SK-N-SH (cell line): ENCODE measurements at regions not wholly inside any gene's neighbourhood (a gene's known extent, or its start where the extent isn't known, plus 50 kb on each side); places are given as distances from the start of the nearest gene placed in this dataset.

ENCODE experiments used
- CTCF ChIA-PET: fragments of 300-600, 350-600 bp; formaldehyde crosslinking; extraction: SDS; loops from one replicate; lab custom pipeline; 2021; lab: Yijun Ruan, JAX
- POLR2A ChIA-PET: fragments of 350-600 bp; sonication (Branson Sonifier 250); formaldehyde crosslinking; extraction: SDS; loops from one replicate; lab custom pipeline; 2020; ENCODE audit warnings: antibody characterized with exemption, inconsistent platforms; lab: Yijun Ruan, JAX
- DNase-seq: peaks from one replicate; pipeline ENCODE4 v3.0.0; 2012
- H2AFZ ChIP-seq: fragments of 200-600 bp; sonication (generic); 2 replicates; pipeline ENCODE4 v1.8.1; 2016; ENCODE audit warnings: antibody characterized with exemption, mild to moderate bottlenecking, low read depth
- H3F3A ChIP-seq: fragments of 200-600 bp; sonication (generic); replicated peaks from 2 replicates; pipeline ENCODE3; 2016; ENCODE audit warnings: antibody characterized with exemption, mild to moderate bottlenecking; ENCODE audit not compliant: insufficient read depth
- H3K27ac ChIP-seq, 2 experiments: fragments of 200-500 bp in 1 of 2; fragments of 200-600 bp in 1 of 2; sonication (Bioruptor generic) in 1 of 2; sonication (generic), shearing (Covaris generic) in 1 of 2; 2 replicates each; pipeline versions ENCODE4 v1.5.1 to v1.6.1; 2014 to 2016; ENCODE audit warnings: low read depth in 2 of 2, inconsistent platforms in 1 of 2, low read length in 1 of 2, mild to moderate bottlenecking in 1 of 2, mixed read lengths in 1 of 2
- H3K27me3 ChIP-seq: fragments of 200-600 bp; sonication (generic), shearing (Covaris generic); 2 replicates; pipeline ENCODE4 v1.6.1; 2016; ENCODE audit warnings: mixed run types; ENCODE audit not compliant: insufficient read depth
- H3K36me3 ChIP-seq, 2 experiments: fragments of 200-500 bp in 1 of 2; fragments of 200-600 bp in 1 of 2; sonication (Bioruptor generic) in 1 of 2; sonication (generic) in 1 of 2; replicated peaks in 1 of 2; 2 replicates each; pipeline versions ENCODE3 to v1.5.1; 2014 to 2016; ENCODE audit warnings: low read length in 1 of 2, mild to moderate bottlenecking in 1 of 2; ENCODE audit not compliant: insufficient read depth in 2 of 2, control insufficient read depth in 1 of 2
- H3K4me1 ChIP-seq, 2 experiments: fragments of 200-500 bp in 1 of 2; fragments of 200-600 bp in 1 of 2; sonication (Bioruptor generic) in 1 of 2; sonication (generic), shearing (Covaris generic) in 1 of 2; 2 replicates each; pipeline versions ENCODE4 v1.5.1 to v1.6.1; 2014 to 2016; ENCODE audit warnings: low read depth in 1 of 2, low read length in 1 of 2, mixed run types in 1 of 2; ENCODE audit not compliant: insufficient read depth in 2 of 2, control insufficient read depth in 1 of 2
- H3K4me2 ChIP-seq: fragments of 200-600 bp; sonication (generic), shearing (Covaris generic); 2 replicates; pipeline ENCODE4 v1.6.1; 2017; ENCODE audit warnings: mixed run types
- H3K4me3 ChIP-seq, 2 experiments: fragments of 200-500 bp in 1 of 2; fragments of 200-600 bp in 1 of 2; sonication (Bioruptor generic) in 1 of 2; sonication (generic), shearing (Covaris generic) in 1 of 2; 2 replicates each; pipeline versions ENCODE4 v1.5.1 to v1.8.1; 2014 to 2016; ENCODE audit warnings: low read depth in 2 of 2, inconsistent platforms in 1 of 2, low read length in 1 of 2, mild to moderate bottlenecking in 1 of 2, mixed read lengths in 1 of 2, moderate library complexity in 1 of 2
- H3K79me2 ChIP-seq: fragments of 200-600 bp; sonication (generic); 2 replicates; pipeline ENCODE4 v1.8.1; 2017; ENCODE audit warnings: mild to moderate bottlenecking; ENCODE audit not compliant: insufficient read depth
- H3K9ac ChIP-seq: fragments of 200-600 bp; sonication (generic); 2 replicates; pipeline ENCODE4 v1.6.1; 2017; ENCODE audit warnings: mixed run types
- H3K9me2 ChIP-seq: fragments of 200-600 bp; sonication (generic); 2 replicates; pipeline ENCODE4 v1.6.1; 2017; ENCODE audit warnings: mixed run types
- H3K9me3 ChIP-seq: fragments of 200-600 bp; sonication (generic); 2 replicates; pipeline ENCODE4 v1.6.1; 2017; ENCODE audit warnings: mixed run types, mild to moderate bottlenecking, moderate library complexity
- H4K20me1 ChIP-seq: fragments of 200-600 bp; sonication (generic); 2 replicates; pipeline ENCODE4 v1.6.1; 2017; ENCODE audit warnings: mild to moderate bottlenecking, mixed run types; ENCODE audit not compliant: insufficient read depth
- CHD2 ChIP-seq: fragments of 150-350 bp; IDR thresholded peaks from 2 replicates; pipeline ENCODE4 v1.6.1; 2018; ENCODE audit warnings: low read length; ENCODE audit not compliant: partially characterized antibody
- EP300 ChIP-seq, 2 experiments: IDR thresholded peaks; 2 replicates each; pipeline versions ENCODE4 v1.4.0 to v1.6.1; 2012; ENCODE audit warnings: borderline replicate concordance in 1 of 2, low read depth in 1 of 2, low read length in 1 of 2
- EZH2phosphoT487 ChIP-seq: fragments of 200-600 bp; sonication (generic); IDR thresholded peaks from 2 replicates; pipeline ENCODE4 v1.6.1; 2017; ENCODE audit warnings: low read depth, mixed run types, mild to moderate bottlenecking, antibody characterized with exemption, moderate library complexity, borderline replicate concordance
- FOSL2 ChIP-seq: IDR thresholded peaks from 2 replicates; pipeline ENCODE4 v1.4.0; 2012; ENCODE audit warnings: low read depth, mild to moderate bottlenecking, moderate library complexity, borderline replicate concordance
- FOXJ3 ChIP-seq: sonication (generic); formaldehyde crosslinking; IDR thresholded peaks from 2 replicates; pipeline ENCODE4 v1.5.1; 2020; ENCODE audit warnings: mild to moderate bottlenecking, missing genetic modification reagents
- GATA2 ChIP-seq: sonication (generic); formaldehyde crosslinking; IDR thresholded peaks from 2 replicates; pipeline ENCODE4 v1.5.0; 2020; ENCODE audit warnings: mild to moderate bottlenecking, missing genetic modification reagents
- JUND ChIP-seq: IDR thresholded peaks from 2 replicates; pipeline ENCODE4 v1.4.0; 2012
- MEF2A ChIP-seq: IDR thresholded peaks from 2 replicates; pipeline ENCODE4 v1.4.0; 2012; ENCODE audit warnings: low read depth, borderline replicate concordance
- NFIC ChIP-seq: IDR thresholded peaks from 2 replicates; pipeline ENCODE4 v1.4.0; 2012; ENCODE audit warnings: borderline replicate concordance
- NRF1 ChIP-seq: IDR thresholded peaks from 2 replicates; pipeline ENCODE4 v1.6.1; 2012; ENCODE audit warnings: low read depth, mild to moderate bottlenecking, low read length
- RCOR1 ChIP-seq: fragments of 150-350 bp; IDR thresholded peaks from 2 replicates; pipeline ENCODE4 v1.6.1; 2017; ENCODE audit warnings: antibody characterized with exemption, low read length
- RFX5 ChIP-seq: IDR thresholded peaks from 2 replicates; pipeline ENCODE4 v1.6.1; 2012; ENCODE audit warnings: mild to moderate bottlenecking, improper control_type of control experiment, low read length
- RXRA ChIP-seq: IDR thresholded peaks from 2 replicates; pipeline ENCODE4 v1.4.0; 2012; ENCODE audit warnings: low read depth, mild to moderate bottlenecking, borderline replicate concordance
- SMC3 ChIP-seq: IDR thresholded peaks from 2 replicates; pipeline ENCODE4 v1.6.1; 2012; ENCODE audit warnings: low read depth, low read length, improper control_type of control experiment
- TCF12 ChIP-seq: IDR thresholded peaks from 2 replicates; pipeline ENCODE4 v1.4.0; 2012
- TEAD4 ChIP-seq: IDR thresholded peaks from 2 replicates; pipeline ENCODE4 v1.4.0; 2012; ENCODE audit warnings: mild to moderate bottlenecking, borderline replicate concordance; ENCODE audit not compliant: insufficient read depth
- USF1 ChIP-seq: IDR thresholded peaks from 2 replicates; pipeline ENCODE4 v1.4.0; 2012; ENCODE audit warnings: low read depth, borderline replicate concordance
- YY1 ChIP-seq: IDR thresholded peaks from 2 replicates; pipeline ENCODE4 v1.4.0; 2012; ENCODE audit warnings: low read depth, mild to moderate bottlenecking
- WGBS: methylation state at CpG from one replicate; pipeline ENCODE4 v1.1.6; 2017; ENCODE audit warnings: low lambda C conversion rate; 5-methylcytosine and 5-hydroxymethylcytosine counted together
- TF ChIP-seq, protein P1 (sequence below): IDR thresholded peaks from 2 replicates; pipeline ENCODE4; 2012

GRCh38 chr2:220882507-220882906 is 689.6 kb downstream of the EPHA4 start (continued):
- no peak for TF ChIP-seq FOXJ3
- TF ChIP-seq EZH2phosphoT487, result no peak
- no peak for TF ChIP-seq NRF1

- TF ChIP-seq NFIC, result no peak
- TF ChIP-seq TCF12, result no peak
- TF ChIP-seq RXRA, result no peak
- no peak for TF ChIP-seq YY1
- no peak for TF ChIP-seq NRF1
- TF ChIP-seq EP300 (IDR thresholded peaks at IDR 0.05; ENCODE audit: borderline replicate concordance in 1 of 2, low read depth in 1 of 2, low read length in 1 of 2), result no peak
- no peak for TF ChIP-seq MEF2A
- TF ChIP-seq USF1, result no peak
- TF ChIP-seq CHD2, result no peak
- no peak for TF ChIP-seq RFX5
- no peak for TF ChIP-seq JUND
- TF ChIP-seq, protein P1, sequence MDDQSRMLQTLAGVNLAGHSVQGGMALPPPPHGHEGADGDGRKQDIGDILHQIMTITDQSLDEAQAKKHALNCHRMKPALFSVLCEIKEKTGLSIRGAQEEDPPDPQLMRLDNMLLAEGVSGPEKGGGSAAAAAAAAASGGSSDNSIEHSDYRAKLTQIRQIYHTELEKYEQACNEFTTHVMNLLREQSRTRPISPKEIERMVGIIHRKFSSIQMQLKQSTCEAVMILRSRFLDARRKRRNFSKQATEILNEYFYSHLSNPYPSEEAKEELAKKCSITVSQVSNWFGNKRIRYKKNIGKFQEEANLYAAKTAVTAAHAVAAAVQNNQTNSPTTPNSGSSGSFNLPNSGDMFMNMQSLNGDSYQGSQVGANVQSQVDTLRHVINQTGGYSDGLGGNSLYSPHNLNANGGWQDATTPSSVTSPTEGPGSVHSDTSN, result no peak
- TF ChIP-seq EZH2phosphoT487, result no peak
- TF ChIP-seq GATA2 (CRISPR knock-in tag), result no peak
- no peak for TF ChIP-seq RCOR1
- TF ChIP-seq FOSL2, result no peak
- TF ChIP-seq TEAD4, result no peak
- TF ChIP-seq FOXJ3, result no peak
- no peak for TF ChIP-seq SMC3
- H3F3A ChIP-seq, result no peaks in the 10 kb centered on the region
- H3K9ac ChIP-seq, result no peak overlapping the region
- DNase-seq, result no peak
- no peaks in the 10 kb centered on the region for H3K9me3 ChIP-seq
- no peaks in the 10 kb centered on the region for H3K9me2 ChIP-seq
- no peaks in the 10 kb centered on the region for H3K36me3 ChIP-seq
- no peaks in the 10 kb centered on the region for H3K79me2 ChIP-seq
- ChIA-PET CTCF (no interaction called here), POLR2A (no interaction called here)
- no peaks in the 10 kb centered on the region for H3K27me3 ChIP-seq
- 9% methylated on average over 4 of the region's 4 CpGs for WGBS
- no peak overlapping the region for H3K4me3 ChIP-seq
- no peak overlapping the region for H2AFZ ChIP-seq
- no peak overlapping the region for H3K27ac ChIP-seq
- H3K4me1 ChIP-seq, result no peaks in the 10 kb centered on the region
- no peaks in the 10 kb centered on the region for H4K20me1 ChIP-seq
- no peak overlapping the region for H3K4me2 ChIP-seq
Observed at GRCh38 chr2:220885593-220885992, 686.5 kb downstream of the EPHA4 start.
